SK-N-SH (cell line): ENCODE measurements at regions not wholly inside any gene's neighbourhood (a gene's known extent, or its start where the extent isn't known, plus 50 kb on each side); places are given as distances from the start of the nearest gene placed in this dataset.

ENCODE experiments used
- CHD2 ChIP-seq: fragments of 150-350 bp; IDR thresholded peaks from 2 replicates; pipeline ENCODE4 v1.6.1; 2018; ENCODE audit warnings: low read length; ENCODE audit not compliant: partially characterized antibody
- CTCF ChIP-seq: fragments of 200-600 bp; sonication (generic); IDR thresholded peaks from 2 replicates; pipeline ENCODE4 v1.6.1; 2017; ENCODE audit warnings: antibody characterized with exemption, mild to moderate bottlenecking, moderate library complexity
- ELF1 ChIP-seq: IDR thresholded peaks from 2 replicates; pipeline ENCODE4 v1.4.0; 2012
- EP300 ChIP-seq, 2 experiments: IDR thresholded peaks; 2 replicates each; pipeline versions ENCODE4 v1.4.0 to v1.6.1; 2012; ENCODE audit warnings: borderline replicate concordance in 1 of 2, low read depth in 1 of 2, low read length in 1 of 2
- EZH2phosphoT487 ChIP-seq: fragments of 200-600 bp; sonication (generic); IDR thresholded peaks from 2 replicates; pipeline ENCODE4 v1.6.1; 2017; ENCODE audit warnings: low read depth, mixed run types, mild to moderate bottlenecking, antibody characterized with exemption, moderate library complexity, borderline replicate concordance
- FOXJ3 ChIP-seq: sonication (generic); formaldehyde crosslinking; IDR thresholded peaks from 2 replicates; pipeline ENCODE4 v1.5.1; 2020; ENCODE audit warnings: mild to moderate bottlenecking, missing genetic modification reagents
- IRF3 ChIP-seq: fragments of 150-350 bp; IDR thresholded peaks from 2 replicates; pipeline ENCODE4 v1.6.1; 2016; ENCODE audit warnings: mild to moderate bottlenecking, low read depth, low read length
- MAX ChIP-seq: IDR thresholded peaks from 2 replicates; pipeline ENCODE4 v1.4.0; 2012; ENCODE audit warnings: low read depth
- MXI1 ChIP-seq: IDR thresholded peaks from 2 replicates; pipeline ENCODE4 v1.6.1; 2012; ENCODE audit warnings: mild to moderate bottlenecking, low read depth, low read length, improper control_type of control experiment
- POLR2AphosphoS5 ChIP-seq: IDR thresholded peaks from 2 replicates; pipeline ENCODE4 v1.6.1; 2012; ENCODE audit warnings: low read depth, low read length
- RXRA ChIP-seq: IDR thresholded peaks from 2 replicates; pipeline ENCODE4 v1.4.0; 2012; ENCODE audit warnings: low read depth, mild to moderate bottlenecking, borderline replicate concordance
- SIN3A ChIP-seq: IDR thresholded peaks from 2 replicates; pipeline ENCODE4 v1.6.1; 2012; ENCODE audit warnings: low read depth, mild to moderate bottlenecking, low read length, moderate library complexity, borderline replicate concordance
- TEAD4 ChIP-seq: IDR thresholded peaks from 2 replicates; pipeline ENCODE4 v1.4.0; 2012; ENCODE audit warnings: mild to moderate bottlenecking, borderline replicate concordance; ENCODE audit not compliant: insufficient read depth

- TF ChIP-seq CTCF, result no peak
- no peak for TF ChIP-seq MXI1
- TF ChIP-seq CHD2, result no peak
- TF ChIP-seq POLR2AphosphoS5, result no peak
- TF ChIP-seq RXRA, result no peak
- no peak for TF ChIP-seq ELF1
- no peak for TF ChIP-seq TEAD4
- no peak for TF ChIP-seq MAX
- TF ChIP-seq IRF3, result no peak
- no peak for TF ChIP-seq SIN3A
- TF ChIP-seq FOXJ3 (CRISPR knock-in tag), result no peak
- TF ChIP-seq EZH2phosphoT487, result no peak
- TF ChIP-seq EP300 (IDR thresholded peaks at IDR 0.05; ENCODE audit: borderline replicate concordance in 1 of 2, low read depth in 1 of 2, low read length in 1 of 2), result no peak
Observed at GRCh38 chr7:85567983-85568382, 381.1 kb upstream of the SEMA3D start.
